Glutamatergic neuron (in vitro differentiated cells): ENCODE measurements at regions not wholly inside any gene's neighbourhood (a gene's known extent, or its start where the extent isn't known, plus 50 kb on each side); places are given as distances from the start of the nearest gene placed in this dataset.

Source experiments
- DNase-seq: peaks from one replicate; pipeline ENCODE4 v3.0.0; 2022
- H3K27ac Mint-ChIP-seq: one replicate; pipeline ENCODE4 v1.8.0; 2020; ENCODE audit warnings: mild to moderate bottlenecking, mixed read lengths, inconsistent platforms; ENCODE audit not compliant: unreplicated experiment
- H3K27me3 Mint-ChIP-seq: one replicate; pipeline ENCODE4 v1.8.0; 2020; ENCODE audit warnings: mild to moderate bottlenecking, moderate library complexity, mixed read lengths, inconsistent platforms; ENCODE audit not compliant: unreplicated experiment
- H3K36me3 Mint-ChIP-seq: one replicate; pipeline ENCODE4 v1.8.0; 2020; ENCODE audit warnings: mild to moderate bottlenecking, mixed read lengths, inconsistent platforms; ENCODE audit not compliant: unreplicated experiment
- H3K4me1 Mint-ChIP-seq: one replicate; pipeline ENCODE4 v1.8.0; 2020; ENCODE audit warnings: mild to moderate bottlenecking, low read depth, mixed read lengths, inconsistent platforms; ENCODE audit not compliant: unreplicated experiment
- H3K4me3 Mint-ChIP-seq: one replicate; pipeline ENCODE4 v1.8.0; 2020; ENCODE audit warnings: mild to moderate bottlenecking, mixed read lengths, inconsistent platforms; ENCODE audit not compliant: unreplicated experiment
- H3K9me3 Mint-ChIP-seq: one replicate; pipeline ENCODE4 v1.8.0; 2020; ENCODE audit warnings: mild to moderate bottlenecking, moderate library complexity, mixed read lengths, inconsistent platforms; ENCODE audit not compliant: unreplicated experiment
- CTCF ChIP-seq: fragments of 200-600 bp; sonication (generic); IDR thresholded peaks from one replicate; pipeline ENCODE4 v1.5.0; 2021; ENCODE audit not compliant: partially characterized antibody, unreplicated experiment

GRCh38 chr5:61686491-61687257, 354.6 kb downstream of the ZSWIM6 start:
- H3K36me3 Mint-ChIP-seq: no peaks in the 10 kb centered on the region
- TF ChIP-seq CTCF: no peak
- no peak overlapping the region for H3K4me3 Mint-ChIP-seq
- H3K27ac Mint-ChIP-seq: no peak overlapping the region
- no peaks in the 10 kb centered on the region for H3K9me3 Mint-ChIP-seq
- H3K4me1 Mint-ChIP-seq: peaks cover 6% of the 10 kb centered on the region
- DNase-seq: no peak
- H3K27me3 Mint-ChIP-seq: peaks cover 3% of the 10 kb centered on the region

DNA sequence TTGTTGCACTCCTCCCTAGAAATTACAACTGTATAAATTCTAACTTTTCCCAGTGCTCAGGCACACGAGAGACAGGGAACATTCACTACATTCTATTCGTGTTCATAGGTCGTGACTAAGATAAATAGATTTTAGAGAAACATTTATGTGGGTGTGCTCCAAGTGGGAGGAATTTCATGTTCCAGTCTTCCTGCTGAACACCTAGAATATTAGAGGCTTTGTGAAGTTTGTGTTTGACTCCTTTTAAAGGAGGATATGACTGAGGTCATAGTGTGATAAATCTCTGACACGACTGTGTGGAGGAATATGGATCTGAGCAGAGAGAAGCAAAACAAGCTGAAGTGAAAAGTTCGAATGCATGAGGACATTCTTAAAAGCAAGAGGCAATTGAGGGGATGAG, 355.3 kb downstream of the ZSWIM6 start:
- no peak overlapping the region for H3K4me3 Mint-ChIP-seq
- peaks cover 3% of the 10 kb centered on the region for H3K27me3 Mint-ChIP-seq
- no peak for TF ChIP-seq CTCF
- no peak for DNase-seq
- no peaks in the 10 kb centered on the region for H3K9me3 Mint-ChIP-seq
- H3K36me3 Mint-ChIP-seq: no peaks in the 10 kb centered on the region
- no peak overlapping the region for H3K27ac Mint-ChIP-seq
- H3K4me1 Mint-ChIP-seq: peaks cover 6% of the 10 kb centered on the region

DNA sequence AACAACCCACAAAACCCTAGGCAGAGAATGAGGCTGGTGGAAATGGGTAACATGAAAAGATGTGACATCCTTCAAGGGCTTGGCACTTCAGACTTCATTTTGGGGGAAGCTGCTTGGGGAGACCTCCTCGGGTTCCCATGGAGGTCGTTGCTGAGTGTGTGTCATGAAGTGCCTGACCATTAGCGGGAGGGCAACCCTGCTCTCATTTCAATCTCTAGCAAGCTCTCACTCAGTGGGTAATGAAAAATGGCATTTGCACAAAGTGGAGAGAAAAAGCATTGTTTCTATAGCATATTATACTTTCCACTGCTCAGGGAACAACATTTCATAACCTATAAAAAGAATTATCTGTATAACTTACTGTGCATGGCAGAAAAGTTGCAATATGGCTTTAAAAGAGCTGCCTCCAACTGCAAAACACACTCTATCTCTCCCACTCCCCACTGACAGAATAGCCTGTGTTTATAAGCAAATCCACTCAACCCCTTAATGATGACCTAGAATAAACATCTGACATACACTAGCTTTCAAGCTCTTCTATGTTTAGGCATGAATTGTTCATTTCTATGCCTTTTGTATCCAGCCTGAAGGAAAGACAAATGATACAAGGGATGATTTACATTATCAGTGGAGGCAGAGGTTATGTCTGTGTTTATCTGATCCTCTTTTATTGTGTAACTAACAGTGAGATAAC, 357.2 kb downstream of the ZSWIM6 start:
- Mint-ChIP-seq H3K27me3 (peaks cover 3% of the 10 kb centered on the region), H3K4me3 (no peak overlapping the region), H3K27ac (no peak overlapping the region), H3K36me3 (peaks cover 4% of the 10 kb centered on the region), H3K9me3 (no peaks in the 10 kb centered on the region), H3K4me1 (no peaks in the 10 kb centered on the region)
- DNase-seq: no peak
- TF ChIP-seq CTCF: no peak

GRCh38 chr5:61697809-61698558, 365.9 kb downstream of the ZSWIM6 start:
- Mint-ChIP-seq H3K27me3 (no peaks in the 10 kb centered on the region), H3K36me3 (peaks cover 4% of the 10 kb centered on the region), H3K27ac (no peak overlapping the region), H3K4me3 (no peak overlapping the region), H3K4me1 (no peaks in the 10 kb centered on the region), H3K9me3 (no peaks in the 10 kb centered on the region)
- TF ChIP-seq CTCF: no peak
- DNase-seq: no peak
